H1 (cell line): ENCODE measurements at regions not wholly inside any gene's neighbourhood (a gene's known extent, or its start where the extent isn't known, plus 50 kb on each side); places are given as distances from the start of the nearest gene placed in this dataset.

Source experiments
- CTCF ChIA-PET: fragments of 300-600 bp; sonication (Branson Sonifier 250); formaldehyde crosslinking; loops from one replicate; lab custom pipeline; 2021; ENCODE audit not compliant: partially characterized antibody; lab: Charles Lee
- POLR2A ChIA-PET: fragments of 300-600 bp; sonication (Branson Sonifier 250); formaldehyde crosslinking; loops from one replicate; lab custom pipeline; 2021; ENCODE audit warnings: inconsistent platforms; ENCODE audit not compliant: partially characterized antibody; lab: Charles Lee
- DNase-seq, 2 experiments: peaks; one replicate each; pipeline versions ENCODE4 v3.0.0 to v3.0.0-alpha.2; 2010 to 2022; ENCODE audit warnings: low spot score in 2 of 2, low read depth in 1 of 2, mixed read lengths in 1 of 2
- FAIRE-seq: peaks from 2 replicates; lab custom pipeline; 2011; peaks lifted over from hg19 to GRCh38; lab: Jason Lieb, UNC
- H2AFZ ChIP-seq: 2 replicates; pipeline ENCODE4 v1.8.1; 2012; ENCODE audit warnings: low read length, inconsistent platforms
- H2AK5ac ChIP-seq: 2 replicates; pipeline ENCODE4 v1.6.1; 2013; ENCODE audit warnings: low read depth, low read length
- H2BK120ac ChIP-seq: replicated peaks from 2 replicates; pipeline ENCODE3; 2013; ENCODE audit warnings: low read depth, low read length, inconsistent platforms
- H2BK12ac ChIP-seq: 2 replicates; pipeline ENCODE4 v1.6.1; 2013; ENCODE audit warnings: low read depth, low read length
- H2BK15ac ChIP-seq: 2 replicates; pipeline ENCODE4 v1.6.1; 2013; ENCODE audit warnings: low read length
- H2BK20ac ChIP-seq: 2 replicates; pipeline ENCODE4 v1.6.1; 2013; ENCODE audit warnings: low read length
- H2BK5ac ChIP-seq: 2 replicates; pipeline ENCODE4 v1.6.1; 2013; ENCODE audit warnings: low read depth, low read length
- H3K14ac ChIP-seq: 2 replicates; pipeline ENCODE4 v1.6.1; 2013; ENCODE audit warnings: inconsistent platforms; ENCODE audit not compliant: insufficient read length
- H3K18ac ChIP-seq: 2 replicates; pipeline ENCODE4 v1.6.1; 2013; ENCODE audit warnings: low read length; ENCODE audit errors: extremely low read depth
- H3K23ac ChIP-seq: 2 replicates; pipeline ENCODE4 v1.6.1; 2013; ENCODE audit warnings: inconsistent platforms; ENCODE audit not compliant: insufficient read length
- H3K23me2 ChIP-seq: 2 replicates; pipeline ENCODE4 v1.6.1; 2013; ENCODE audit warnings: low read depth, low read length
- H3K27ac ChIP-seq: 2 replicates; pipeline ENCODE4 v1.6.1; 2011; ENCODE audit warnings: low read depth, low read length, inconsistent platforms
- H3K27me3 ChIP-seq, 4 experiments: replicated peaks in 1 of 4; 1 replicate in 1 of 4; 2 replicates in 3 of 4; pipeline versions ENCODE4 v1.6.1 to v1.8.1; 2011 to 2013; ENCODE audit warnings: low read length in 3 of 4, mild to moderate bottlenecking in 3 of 4, inconsistent platforms in 2 of 4, mixed read lengths in 2 of 4, moderate library complexity in 1 of 4; ENCODE audit not compliant: control insufficient read depth in 3 of 4, insufficient read depth in 3 of 4; ENCODE audit errors: extremely low read depth in 1 of 4
- H3K36me3 ChIP-seq, 4 experiments: 2 replicates each; pipeline versions ENCODE4 v1.6.1 to v1.8.1; 2011 to 2013; ENCODE audit warnings: mild to moderate bottlenecking in 4 of 4, low read length in 3 of 4, moderate library complexity in 2 of 4, control low read depth in 1 of 4, inconsistent platforms in 1 of 4; ENCODE audit not compliant: insufficient read depth in 4 of 4, control insufficient read depth in 2 of 4
- H3K4ac ChIP-seq: replicated peaks from 2 replicates; pipeline ENCODE3; 2013; ENCODE audit warnings: low read length, low read depth, mixed read lengths, inconsistent platforms; ENCODE audit not compliant: insufficient read length
- H3K4me1 ChIP-seq, 4 experiments: replicated peaks in 1 of 4; 1 replicate in 1 of 4; 2 replicates in 3 of 4; pipeline versions ENCODE4 v1.6.1 to v1.8.1; 2011 to 2013; ENCODE audit warnings: low read length in 3 of 4, inconsistent platforms in 2 of 4, mixed read lengths in 1 of 4; ENCODE audit not compliant: insufficient read depth in 4 of 4, control insufficient read depth in 3 of 4
- H3K4me2 ChIP-seq, 2 experiments: 2 replicates each; pipeline versions ENCODE4 v1.6.1 to v1.8.1; 2011 to 2013; ENCODE audit warnings: low read depth in 2 of 2, low read length in 2 of 2, control low read depth in 1 of 2, inconsistent platforms in 1 of 2, mild to moderate bottlenecking in 1 of 2; ENCODE audit not compliant: insufficient read depth in 1 of 2
- H3K4me3 ChIP-seq, 4 experiments: fragments of 200-600, 300-600 bp in 1 of 4; sonication (generic), shearing (Covaris generic), sonication (Bioruptor Twin) in 1 of 4; 2 replicates each; pipeline versions ENCODE4 v1.5.1 to v1.8.1; 2011 to 2016; ENCODE audit warnings: low read length in 4 of 4, low read depth in 3 of 4, control low read depth in 2 of 4, inconsistent platforms in 2 of 4, mild to moderate bottlenecking in 2 of 4, mixed read lengths in 1 of 4, moderate library complexity in 1 of 4; ENCODE audit not compliant: insufficient read depth in 2 of 4; ENCODE audit errors: extremely low read depth in 1 of 4
- H3K56ac ChIP-seq: replicated peaks from 2 replicates; pipeline ENCODE3; 2013; ENCODE audit warnings: low read depth, mild to moderate bottlenecking, mixed read lengths, low read length, inconsistent platforms; ENCODE audit not compliant: insufficient read length
- H3K79me1 ChIP-seq: 2 replicates; pipeline ENCODE4 v1.6.1; 2013; ENCODE audit warnings: low read depth, low read length, control low read depth
- H3K79me2 ChIP-seq, 2 experiments: 2 replicates each; pipeline versions ENCODE4 v1.6.1 to v1.8.1; 2012 to 2013; ENCODE audit warnings: low read length in 2 of 2, mild to moderate bottlenecking in 2 of 2, inconsistent platforms in 1 of 2; ENCODE audit not compliant: insufficient read depth in 2 of 2, control insufficient read depth in 1 of 2
- H3K9ac ChIP-seq, 4 experiments: replicated peaks in 1 of 4; 1 replicate in 1 of 4; 2 replicates in 3 of 4; pipeline versions ENCODE4 v1.6.1 to v1.8.1; 2011 to 2013; ENCODE audit warnings: low read depth in 3 of 4, low read length in 3 of 4, control low read depth in 2 of 4, mild to moderate bottlenecking in 2 of 4, moderate library complexity in 2 of 4, inconsistent platforms in 1 of 4; ENCODE audit errors: extremely low read depth in 1 of 4
- H3K9me3 ChIP-seq, 2 experiments: 2 replicates each; pipeline versions ENCODE4 v1.6.1 to v1.8.1; 2012 to 2013; ENCODE audit warnings: mild to moderate bottlenecking in 2 of 2, moderate library complexity in 2 of 2, control low read depth in 1 of 2, inconsistent platforms in 1 of 2, low read depth in 1 of 2, low read length in 1 of 2, mixed read lengths in 1 of 2; ENCODE audit not compliant: insufficient read depth in 2 of 2
- H4K20me1 ChIP-seq, 2 experiments: replicated peaks in 1 of 2; 2 replicates each; pipeline versions ENCODE3 to v1.8.1; 2011 to 2013; ENCODE audit warnings: inconsistent platforms in 2 of 2, low read length in 2 of 2, mild to moderate bottlenecking in 1 of 2; ENCODE audit not compliant: insufficient read depth in 2 of 2, control insufficient read depth in 1 of 2
- H4K5ac ChIP-seq: 2 replicates; pipeline ENCODE4 v1.6.1; 2013; ENCODE audit warnings: low read length, low read depth, mixed read lengths, inconsistent platforms; ENCODE audit not compliant: insufficient read length
- H4K8ac ChIP-seq: 2 replicates; pipeline ENCODE4 v1.8.0; 2013; ENCODE audit warnings: mild to moderate bottlenecking, moderate library complexity, low read length, inconsistent platforms; ENCODE audit not compliant: insufficient read depth; ENCODE audit errors: extremely low read depth
- H4K91ac ChIP-seq: replicated peaks from 2 replicates; pipeline ENCODE3; 2013; ENCODE audit warnings: low read length, mixed read lengths, inconsistent platforms; ENCODE audit not compliant: insufficient read length
- CEBPB ChIP-seq: IDR thresholded peaks from 2 replicates; pipeline ENCODE4 v1.6.1; 2012; ENCODE audit warnings: low read depth, low read length
- CTCF ChIP-seq, 3 experiments: IDR thresholded peaks; 1 replicate in 2 of 3; 2 replicates in 1 of 3; pipeline versions ENCODE4 v1.5.1 to v1.6.1; 2011; ENCODE audit warnings: low read length in 3 of 3, mild to moderate bottlenecking in 3 of 3, inconsistent platforms in 2 of 3, low read depth in 1 of 3, moderate library complexity in 1 of 3; ENCODE audit not compliant: insufficient read depth in 1 of 3; ENCODE audit errors: control extremely low read depth in 1 of 3
- E2F6 ChIP-seq: IDR thresholded peaks from 2 replicates; pipeline ENCODE4 v1.6.1; 2012; ENCODE audit warnings: inconsistent platforms
- EGR1 ChIP-seq: IDR thresholded peaks from 2 replicates; pipeline ENCODE4 v1.6.1; 2011; ENCODE audit warnings: low read depth, low read length, borderline replicate concordance
- KDM1A ChIP-seq: fragments of 200-600, 300-600 bp; sonication (generic); IDR thresholded peaks from 2 replicates; pipeline ENCODE4 v1.7.1; 2016; ENCODE audit warnings: mild to moderate bottlenecking, low read length, borderline replicate concordance
- SP4 ChIP-seq: IDR thresholded peaks from 2 replicates; pipeline ENCODE4 v1.6.1; 2012; ENCODE audit warnings: low read length, inconsistent platforms
- SRF ChIP-seq: IDR thresholded peaks from 2 replicates; pipeline ENCODE4 v1.6.1; 2011; ENCODE audit warnings: mild to moderate bottlenecking, low read depth, low read length, moderate library complexity
- WGBS, 2 experiments: shearing (Covaris generic) in 1 of 2; methylation state at CpG; one replicate each; pipeline versions ENCODE4 v1.1.6 to v1.1.7; 2013 to 2015; ENCODE audit warnings: low lambda C conversion rate in 2 of 2, mixed read lengths in 2 of 2, inconsistent platforms in 1 of 2, low coverage in 1 of 2, missing lambda C conversion rate in 1 of 2; ENCODE audit not compliant: insufficient replicate concordance in 2 of 2, insufficient coverage in 1 of 2, insufficient read length in 1 of 2; ENCODE audit errors: extremely low coverage in 1 of 2, missing lambda C conversion rate in 1 of 2; 5-methylcytosine and 5-hydroxymethylcytosine counted together

- no peak for TF ChIP-seq SP4
Observed at GRCh38 chr1:11422686-11423085, 56.3 kb upstream of the DISP3 start (continued).

- Histone ChIP-seq H2BK20ac (no peak overlapping the region), H2BK12ac (no peak overlapping the region), H4K8ac (no peak overlapping the region), H3K27ac (no peak overlapping the region), H2BK5ac (no peak overlapping the region), H2AFZ (peak overlapping the region; percentile 83; the same call in 1 of the 2 replicates), H3K4me1 (peaks cover 0 to 3% (median 0%) of the 10 kb centered on the region in 4 experiments; a peak in 2 of 7 replicates), H3K4me3 (no peak overlapping the region), H2AK5ac (no peak overlapping the region), H4K5ac (no peak overlapping the region), H3K9ac (no peak overlapping the region), H3K56ac (no peak overlapping the region), H3K18ac (no peak overlapping the region), H3K36me3 (no peaks in the 10 kb centered on the region), H3K27me3 (no peaks in the 10 kb centered on the region; a peak in 1 of 7 replicates), H3K23ac (no peak overlapping the region), H3K9me3 (no peaks in the 10 kb centered on the region), H3K4me2 (no peak overlapping the region), H3K14ac (no peak overlapping the region), H4K91ac (no peak overlapping the region), H3K23me2 (no peaks in the 10 kb centered on the region), H4K20me1 (no peaks in the 10 kb centered on the region), H3K79me2 (no peaks in the 10 kb centered on the region), H3K4ac (no peak overlapping the region), H2BK120ac (no peak overlapping the region), H3K79me1 (no peaks in the 10 kb centered on the region), H2BK15ac (no peak overlapping the region)
- POLR2A ChIA-PET, result no interaction called here
- DNase-seq, result no peak
- WGBS, 2 experiments, result 87% methylated on average over 4 of the region's 4 CpGs; no CpG with 5 or more reads in 1 of the 2 experiments
- TF ChIP-seq CEBPB, result no peak
- TF ChIP-seq EGR1, result no peak
- TF ChIP-seq KDM1A, result 0 out of 2 replicates have a peak, but pooled peaks have one; percentile 67
- no peak for TF ChIP-seq CTCF (IDR thresholded peaks at IDR 0.05; ENCODE audit: control extremely low read depth in 1 of 3, insufficient read depth in 1 of 3, low read depth in 1 of 3, low read length in 3 of 3)
- TF ChIP-seq E2F6, result no peak
- TF ChIP-seq SRF, result no peak
- CTCF ChIA-PET, result interaction anchor here (0.7 to 1.4 kb wide), 2 partner anchors 14 to 215 kb away, joined by 3 read pairs; no protein-coding TSS in a partner anchor
- FAIRE-seq, result no peak
Observed at GRCh38 chr1:11426617-11427016, 52.3 kb upstream of the DISP3 start.
